HEK293 (cell line): ENCODE measurements at regions not wholly inside any gene's neighbourhood (a gene's known extent, or its start where the extent isn't known, plus 50 kb on each side); places are given as distances from the start of the nearest gene placed in this dataset.
A peak's percentile ranks its signal among the peaks of the same experiment; 100 is the strongest.

Experiments
- EGR2 ChIP-seq: fragments of 450-650 bp; formaldehyde crosslinking; IDR thresholded peaks from 2 replicates; pipeline ENCODE4 v1.5.1; 2016; ENCODE audit warnings: low read depth, missing biosample characterization, missing genetic modification characterization
- FEZF1 ChIP-seq: fragments of 450-650 bp; formaldehyde crosslinking; IDR thresholded peaks from 2 replicates; pipeline ENCODE4 v1.5.1; 2016; ENCODE audit warnings: missing biosample characterization, missing genetic modification characterization
- GLI4 ChIP-seq: fragments of 450-650 bp; formaldehyde crosslinking; IDR thresholded peaks from 2 replicates; pipeline ENCODE4 v1.5.1; 2016; ENCODE audit warnings: missing biosample characterization, missing genetic modification characterization
- HOXD13 ChIP-seq: sonication (generic); formaldehyde crosslinking; IDR thresholded peaks from 2 replicates; pipeline ENCODE4 v1.8.0; 2022; ENCODE audit warnings: missing genetic modification reagents, borderline replicate concordance
- KLF7 ChIP-seq: fragments of 450-650 bp; formaldehyde crosslinking; IDR thresholded peaks from 2 replicates; pipeline ENCODE4 v1.5.1; 2016; ENCODE audit warnings: missing biosample characterization, missing genetic modification characterization, borderline replicate concordance
- KLF8 ChIP-seq: fragments of 450-650 bp; formaldehyde crosslinking; IDR thresholded peaks from 2 replicates; pipeline ENCODE4 v1.5.1; 2016; ENCODE audit warnings: missing biosample characterization, missing genetic modification characterization
- YY1 ChIP-seq: fragments of 450-650 bp; formaldehyde crosslinking; IDR thresholded peaks from 2 replicates; pipeline ENCODE4 v1.5.1; 2018; ENCODE audit warnings: missing biosample characterization, missing genetic modification characterization
- ZBTB17 ChIP-seq: fragments of 450-650 bp; formaldehyde crosslinking; IDR thresholded peaks from 2 replicates; pipeline ENCODE4 v1.5.1; 2016; ENCODE audit warnings: missing biosample characterization, missing genetic modification characterization
- ZFP3 ChIP-seq: fragments of 450-650 bp; formaldehyde crosslinking; IDR thresholded peaks from 2 replicates; pipeline ENCODE4 v1.5.1; 2016; ENCODE audit warnings: low read depth, missing biosample characterization, missing genetic modification characterization
- ZFP69B ChIP-seq: fragments of 450-650 bp; formaldehyde crosslinking; IDR thresholded peaks from 2 replicates; pipeline ENCODE4 v1.5.1; 2016; ENCODE audit warnings: missing biosample characterization, missing genetic modification characterization
- ZNF157 ChIP-seq: fragments of 450-650 bp; formaldehyde crosslinking; IDR thresholded peaks from 2 replicates; pipeline ENCODE4 v1.5.1; 2016; ENCODE audit warnings: missing biosample characterization, missing genetic modification characterization
- ZNF202 ChIP-seq: fragments of 450-650 bp; formaldehyde crosslinking; IDR thresholded peaks from 2 replicates; pipeline ENCODE4 v1.5.1; 2016; ENCODE audit warnings: missing biosample characterization, missing genetic modification characterization, borderline replicate concordance
- ZNF211 ChIP-seq: fragments of 450-650 bp; formaldehyde crosslinking; IDR thresholded peaks from 2 replicates; pipeline ENCODE4 v1.5.1; 2016; ENCODE audit warnings: low read depth, missing biosample characterization, missing genetic modification characterization
- ZNF23 ChIP-seq: fragments of 450-650 bp; formaldehyde crosslinking; IDR thresholded peaks from 2 replicates; pipeline ENCODE4 v1.5.1; 2016; ENCODE audit warnings: missing biosample characterization, missing genetic modification characterization, borderline replicate concordance
- ZNF239 ChIP-seq: fragments of 450-650 bp; formaldehyde crosslinking; IDR thresholded peaks from 2 replicates; pipeline ENCODE4 v1.5.1; 2016; ENCODE audit warnings: missing biosample characterization, missing genetic modification characterization
- ZNF341 ChIP-seq: fragments of 450-650 bp; formaldehyde crosslinking; IDR thresholded peaks from 2 replicates; pipeline ENCODE4; 2016; ENCODE audit warnings: low read depth, missing biosample characterization, missing genetic modification characterization
- ZNF37A ChIP-seq: fragments of 450-650 bp; IDR thresholded peaks from 2 replicates; pipeline ENCODE4 v1.5.1; 2018; ENCODE audit warnings: missing biosample characterization, missing genetic modification characterization
- ZNF501 ChIP-seq: fragments of 450-650 bp; formaldehyde crosslinking; IDR thresholded peaks from 2 replicates; pipeline ENCODE4 v1.5.1; 2016; ENCODE audit warnings: missing biosample characterization, missing genetic modification characterization
- ZNF514 ChIP-seq: fragments of 450-650 bp; formaldehyde crosslinking; IDR thresholded peaks from 2 replicates; pipeline ENCODE4 v1.5.1; 2016; ENCODE audit warnings: missing biosample characterization, missing genetic modification characterization
- ZNF548 ChIP-seq: fragments of 450-650 bp; formaldehyde crosslinking; IDR thresholded peaks from 2 replicates; pipeline ENCODE4 v1.5.1; 2016; ENCODE audit warnings: missing biosample characterization, missing genetic modification characterization
- ZNF549 ChIP-seq: fragments of 450-650 bp; IDR thresholded peaks from 2 replicates; pipeline ENCODE4 v1.5.1; 2018; ENCODE audit warnings: missing biosample characterization, missing genetic modification characterization, mild to moderate bottlenecking, inconsistent platforms, moderate library complexity
- ZNF558 ChIP-seq: fragments of 450-650 bp; formaldehyde crosslinking; IDR thresholded peaks from 2 replicates; pipeline ENCODE4 v1.5.1; 2016; ENCODE audit warnings: missing biosample characterization, missing genetic modification characterization
- ZNF560 ChIP-seq: fragments of 450-650 bp; formaldehyde crosslinking; IDR thresholded peaks from 2 replicates; pipeline ENCODE4 v1.5.1; 2017; ENCODE audit warnings: missing biosample characterization, missing genetic modification characterization, borderline replicate concordance
- ZNF776 ChIP-seq: fragments of 450-650 bp; formaldehyde crosslinking; IDR thresholded peaks from 2 replicates; pipeline ENCODE4 v1.5.0; 2017; ENCODE audit warnings: missing biosample characterization, missing genetic modification characterization, borderline replicate concordance
- ZXDB ChIP-seq: fragments of 450-650 bp; formaldehyde crosslinking; IDR thresholded peaks from 2 replicates; pipeline ENCODE4 v1.5.1; 2016; ENCODE audit warnings: missing biosample characterization, missing genetic modification characterization
- TF ChIP-seq, protein P1 (sequence below): fragments of 450-650 bp; formaldehyde crosslinking; IDR thresholded peaks from 2 replicates; pipeline ENCODE4 v1.5.1; 2016; ENCODE audit warnings: missing biosample characterization, missing genetic modification characterization
- TF ChIP-seq, protein P2 (sequence below): fragments of 450-650 bp; formaldehyde crosslinking; IDR thresholded peaks from 2 replicates; pipeline ENCODE4 v1.5.1; 2016; ENCODE audit warnings: missing biosample characterization, missing genetic modification characterization
- TF ChIP-seq, protein P3 (sequence below): fragments of 450-650 bp; formaldehyde crosslinking; IDR thresholded peaks from 2 replicates; pipeline ENCODE4; 2016; ENCODE audit warnings: missing biosample characterization, missing genetic modification characterization
- TF ChIP-seq, protein P4 (sequence below): fragments of 450-650 bp; formaldehyde crosslinking; IDR thresholded peaks from 2 replicates; pipeline ENCODE4 v1.5.1; 2016; ENCODE audit warnings: missing biosample characterization, missing genetic modification characterization, low read depth
- TF ChIP-seq, protein P5 (sequence below): fragments of 450-650 bp; formaldehyde crosslinking; optimal IDR thresholded peaks from 2 replicates; pipeline ENCODE3; 2016; ENCODE audit warnings: missing biosample characterization, mild to moderate bottlenecking, missing genetic modification characterization
- TF ChIP-seq, protein P6 (sequence below): fragments of 450-650 bp; formaldehyde crosslinking; IDR thresholded peaks from 2 replicates; pipeline ENCODE4 v1.5.1; 2017; ENCODE audit warnings: missing biosample characterization, missing genetic modification characterization

DNA sequence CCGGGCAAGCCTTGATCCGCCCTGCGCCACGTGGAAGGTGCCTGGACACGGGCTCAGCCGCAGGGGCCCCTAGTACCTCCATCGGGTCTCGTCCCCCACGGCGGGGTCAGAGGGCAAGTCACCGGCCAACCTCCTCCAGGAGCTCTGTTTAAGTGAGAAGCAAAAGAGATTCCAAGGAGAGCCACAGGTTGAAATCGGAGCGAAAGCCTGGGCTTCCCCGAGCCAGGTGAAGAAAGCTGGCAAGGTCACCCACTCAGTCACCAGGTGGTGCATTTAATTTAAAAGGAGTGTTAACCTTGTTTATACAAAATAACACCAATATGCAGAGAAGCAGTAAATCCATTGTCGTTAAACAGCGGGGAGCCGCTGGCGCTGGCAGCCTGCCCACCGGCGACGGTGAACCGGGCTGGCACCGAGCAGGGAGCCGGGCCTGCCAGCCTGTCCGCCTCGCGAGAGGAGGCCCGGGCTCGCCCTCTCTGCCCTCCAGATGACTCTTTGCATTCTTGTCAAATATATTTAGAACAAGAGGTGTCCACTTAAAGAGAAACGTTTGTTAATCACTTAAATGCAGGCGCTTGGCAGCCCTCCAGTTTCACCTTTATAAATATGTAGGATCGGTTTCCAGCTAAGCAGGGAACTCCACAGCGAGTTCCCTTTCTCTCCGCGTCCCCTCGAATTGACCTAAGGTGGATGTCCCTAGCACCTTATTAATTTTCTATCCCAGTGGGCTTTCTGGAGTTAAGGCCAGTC is 277.3 kb upstream of the NR2F2 start (continued):
- TF ChIP-seq ZNF514 (tag by site-specific recombination) (no peak), ZFP3 (no peak), ZNF202 (tag by site-specific recombination) (peak; percentile 67; the same call in 1 of the 2 replicates), ZFP69B (tag by site-specific recombination) (no peak), ZNF548 (no peak), ZNF776 (tag by site-specific recombination) (no peak), ZXDB (tag by site-specific recombination) (peak; percentile 91), ZNF558 (tag by site-specific recombination) (no peak), FEZF1 (peak; percentile 97), ZNF157 (no peak), HOXD13 (CRISPR knock-in tag) (peak; percentile 99), ZNF560 (tag by site-specific recombination) (no peak), ZNF23 (tag by site-specific recombination) (no peak), EGR2 (tag by site-specific recombination) (0 out of 2 replicates have a peak, but pooled peaks have one; percentile 26), ZNF549 (no peak), KLF7 (tag by site-specific recombination) (no peak; the same call in 1 of the 2 replicates), YY1 (tag by site-specific recombination) (no peak), ZNF239 (tag by site-specific recombination) (no peak), GLI4 (tag by site-specific recombination) (peak; percentile 77; the same call in 1 of the 2 replicates), ZNF341 (tag by site-specific recombination) (0 out of 2 replicates have a peak, but pooled peaks have one; percentile 4), ZNF211 (tag by site-specific recombination) (no peak), ZNF37A (tag by site-specific recombination) (no peak), ZBTB17 (peak; percentile 55; the same call in 1 of the 2 replicates), ZNF501 (tag by site-specific recombination) (no peak; the same call in 1 of the 2 replicates), KLF8 (tag by site-specific recombination) (peak; percentile 80)
- TF ChIP-seq, protein P1, sequence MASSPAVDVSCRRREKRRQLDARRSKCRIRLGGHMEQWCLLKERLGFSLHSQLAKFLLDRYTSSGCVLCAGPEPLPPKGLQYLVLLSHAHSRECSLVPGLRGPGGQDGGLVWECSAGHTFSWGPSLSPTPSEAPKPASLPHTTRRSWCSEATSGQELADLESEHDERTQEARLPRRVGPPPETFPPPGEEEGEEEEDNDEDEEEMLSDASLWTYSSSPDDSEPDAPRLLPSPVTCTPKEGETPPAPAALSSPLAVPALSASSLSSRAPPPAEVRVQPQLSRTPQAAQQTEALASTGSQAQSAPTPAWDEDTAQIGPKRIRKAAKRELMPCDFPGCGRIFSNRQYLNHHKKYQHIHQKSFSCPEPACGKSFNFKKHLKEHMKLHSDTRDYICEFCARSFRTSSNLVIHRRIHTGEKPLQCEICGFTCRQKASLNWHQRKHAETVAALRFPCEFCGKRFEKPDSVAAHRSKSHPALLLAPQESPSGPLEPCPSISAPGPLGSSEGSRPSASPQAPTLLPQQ (tag by site-specific recombination) = peak; percentile 33; the same call in 1 of the 2 replicates
- TF ChIP-seq, protein P2, sequence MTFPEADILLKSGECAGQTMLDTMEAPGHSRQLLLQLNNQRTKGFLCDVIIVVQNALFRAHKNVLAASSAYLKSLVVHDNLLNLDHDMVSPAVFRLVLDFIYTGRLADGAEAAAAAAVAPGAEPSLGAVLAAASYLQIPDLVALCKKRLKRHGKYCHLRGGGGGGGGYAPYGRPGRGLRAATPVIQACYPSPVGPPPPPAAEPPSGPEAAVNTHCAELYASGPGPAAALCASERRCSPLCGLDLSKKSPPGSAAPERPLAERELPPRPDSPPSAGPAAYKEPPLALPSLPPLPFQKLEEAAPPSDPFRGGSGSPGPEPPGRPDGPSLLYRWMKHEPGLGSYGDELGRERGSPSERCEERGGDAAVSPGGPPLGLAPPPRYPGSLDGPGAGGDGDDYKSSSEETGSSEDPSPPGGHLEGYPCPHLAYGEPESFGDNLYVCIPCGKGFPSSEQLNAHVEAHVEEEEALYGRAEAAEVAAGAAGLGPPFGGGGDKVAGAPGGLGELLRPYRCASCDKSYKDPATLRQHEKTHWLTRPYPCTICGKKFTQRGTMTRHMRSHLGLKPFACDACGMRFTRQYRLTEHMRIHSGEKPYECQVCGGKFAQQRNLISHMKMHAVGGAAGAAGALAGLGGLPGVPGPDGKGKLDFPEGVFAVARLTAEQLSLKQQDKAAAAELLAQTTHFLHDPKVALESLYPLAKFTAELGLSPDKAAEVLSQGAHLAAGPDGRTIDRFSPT (tag by site-specific recombination) = peak; percentile 98
- TF ChIP-seq, protein P3, sequence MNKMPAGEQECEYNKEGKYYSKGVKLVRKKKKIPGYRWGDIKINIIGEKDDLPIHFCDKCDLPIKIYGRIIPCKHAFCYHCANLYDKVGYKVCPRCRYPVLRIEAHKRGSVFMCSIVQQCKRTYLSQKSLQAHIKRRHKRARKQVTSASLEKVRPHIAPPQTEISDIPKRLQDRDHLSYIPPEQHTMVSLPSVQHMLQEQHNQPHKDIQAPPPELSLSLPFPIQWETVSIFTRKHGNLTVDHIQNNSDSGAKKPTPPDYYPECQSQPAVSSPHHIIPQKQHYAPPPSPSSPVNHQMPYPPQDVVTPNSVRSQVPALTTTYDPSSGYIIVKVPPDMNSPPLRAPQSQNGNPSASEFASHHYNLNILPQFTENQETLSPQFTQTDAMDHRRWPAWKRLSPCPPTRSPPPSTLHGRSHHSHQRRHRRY = no peak; the same call in 1 of the 2 replicates
- TF ChIP-seq, protein P4, sequence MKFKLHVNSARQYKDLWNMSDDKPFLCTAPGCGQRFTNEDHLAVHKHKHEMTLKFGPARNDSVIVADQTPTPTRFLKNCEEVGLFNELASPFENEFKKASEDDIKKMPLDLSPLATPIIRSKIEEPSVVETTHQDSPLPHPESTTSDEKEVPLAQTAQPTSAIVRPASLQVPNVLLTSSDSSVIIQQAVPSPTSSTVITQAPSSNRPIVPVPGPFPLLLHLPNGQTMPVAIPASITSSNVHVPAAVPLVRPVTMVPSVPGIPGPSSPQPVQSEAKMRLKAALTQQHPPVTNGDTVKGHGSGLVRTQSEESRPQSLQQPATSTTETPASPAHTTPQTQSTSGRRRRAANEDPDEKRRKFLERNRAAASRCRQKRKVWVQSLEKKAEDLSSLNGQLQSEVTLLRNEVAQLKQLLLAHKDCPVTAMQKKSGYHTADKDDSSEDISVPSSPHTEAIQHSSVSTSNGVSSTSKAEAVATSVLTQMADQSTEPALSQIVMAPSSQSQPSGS (tag by site-specific recombination) = no peak
- TF ChIP-seq, protein P5, sequence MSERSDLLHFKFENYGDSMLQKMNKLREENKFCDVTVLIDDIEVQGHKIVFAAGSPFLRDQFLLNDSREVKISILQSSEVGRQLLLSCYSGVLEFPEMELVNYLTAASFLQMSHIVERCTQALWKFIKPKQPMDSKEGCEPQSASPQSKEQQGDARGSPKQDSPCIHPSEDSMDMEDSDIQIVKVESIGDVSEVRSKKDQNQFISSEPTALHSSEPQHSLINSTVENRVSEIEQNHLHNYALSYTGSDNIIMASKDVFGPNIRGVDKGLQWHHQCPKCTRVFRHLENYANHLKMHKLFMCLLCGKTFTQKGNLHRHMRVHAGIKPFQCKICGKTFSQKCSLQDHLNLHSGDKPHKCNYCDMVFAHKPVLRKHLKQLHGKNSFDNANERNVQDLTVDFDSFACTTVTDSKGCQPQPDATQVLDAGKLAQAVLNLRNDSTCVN (tag by site-specific recombination) = peak; percentile 23
- TF ChIP-seq, protein P6, sequence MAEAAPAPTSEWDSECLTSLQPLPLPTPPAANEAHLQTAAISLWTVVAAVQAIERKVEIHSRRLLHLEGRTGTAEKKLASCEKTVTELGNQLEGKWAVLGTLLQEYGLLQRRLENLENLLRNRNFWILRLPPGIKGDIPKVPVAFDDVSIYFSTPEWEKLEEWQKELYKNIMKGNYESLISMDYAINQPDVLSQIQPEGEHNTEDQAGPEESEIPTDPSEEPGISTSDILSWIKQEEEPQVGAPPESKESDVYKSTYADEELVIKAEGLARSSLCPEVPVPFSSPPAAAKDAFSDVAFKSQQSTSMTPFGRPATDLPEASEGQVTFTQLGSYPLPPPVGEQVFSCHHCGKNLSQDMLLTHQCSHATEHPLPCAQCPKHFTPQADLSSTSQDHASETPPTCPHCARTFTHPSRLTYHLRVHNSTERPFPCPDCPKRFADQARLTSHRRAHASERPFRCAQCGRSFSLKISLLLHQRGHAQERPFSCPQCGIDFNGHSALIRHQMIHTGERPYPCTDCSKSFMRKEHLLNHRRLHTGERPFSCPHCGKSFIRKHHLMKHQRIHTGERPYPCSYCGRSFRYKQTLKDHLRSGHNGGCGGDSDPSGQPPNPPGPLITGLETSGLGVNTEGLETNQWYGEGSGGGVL = no peak; the same call in 1 of the 2 replicates
